ENCODE measurements at regions not wholly inside any gene's neighbourhood (a gene's known extent, or its start where the extent isn't known, plus 50 kb on each side); places are given as distances from the start of the nearest gene placed in this dataset.
"Not testable (repeated sequence)": the region's sequence is repeated elsewhere in the genome, so short reads cannot be mapped to it uniquely, and the experiment has no call there.

DNA sequence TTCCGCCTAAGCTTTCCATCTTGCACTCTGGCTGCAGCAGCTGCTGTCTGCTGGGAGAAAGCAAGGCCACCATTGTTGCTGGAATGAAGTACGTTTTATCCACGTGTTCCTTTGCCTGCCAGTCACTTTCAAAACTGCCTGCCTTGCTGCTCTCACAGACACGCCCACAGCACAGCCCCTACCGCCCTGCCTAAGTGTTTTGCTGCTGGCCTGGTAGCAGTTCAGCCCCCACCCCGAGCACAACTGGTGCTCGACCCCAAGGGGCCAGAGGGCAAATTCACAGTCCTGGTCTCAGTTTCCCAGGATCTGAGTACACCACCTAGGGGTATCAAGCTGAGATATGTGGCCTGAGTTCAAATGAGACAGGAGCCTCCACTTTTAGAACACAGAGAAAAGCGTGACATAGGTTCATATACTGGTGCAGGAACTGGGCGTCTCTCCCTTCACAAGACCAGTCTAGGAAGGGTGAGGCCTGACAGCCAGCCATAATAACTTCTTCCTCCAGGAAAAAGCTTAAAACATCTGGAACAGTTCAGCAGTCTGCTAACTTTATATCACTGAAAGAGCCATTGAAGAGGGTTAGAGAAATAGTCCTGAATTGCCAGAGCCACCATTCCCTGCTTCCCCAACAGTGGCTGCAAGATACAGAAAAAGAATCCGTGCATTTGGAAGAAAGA, 1012.3 kb downstream of the ZPLD1 start:
- H3K27me3 ChIP-seq = no peaks in the 10 kb centered on the region
- no peaks in the 10 kb centered on the region for H3K36me3 ChIP-seq
- no peaks in the 10 kb centered on the region; the same call in none of the 2 replicates for H3K9me3 ChIP-seq
- DNase-seq = no peak
- H3K4me3 ChIP-seq = no peak overlapping the region

DNA sequence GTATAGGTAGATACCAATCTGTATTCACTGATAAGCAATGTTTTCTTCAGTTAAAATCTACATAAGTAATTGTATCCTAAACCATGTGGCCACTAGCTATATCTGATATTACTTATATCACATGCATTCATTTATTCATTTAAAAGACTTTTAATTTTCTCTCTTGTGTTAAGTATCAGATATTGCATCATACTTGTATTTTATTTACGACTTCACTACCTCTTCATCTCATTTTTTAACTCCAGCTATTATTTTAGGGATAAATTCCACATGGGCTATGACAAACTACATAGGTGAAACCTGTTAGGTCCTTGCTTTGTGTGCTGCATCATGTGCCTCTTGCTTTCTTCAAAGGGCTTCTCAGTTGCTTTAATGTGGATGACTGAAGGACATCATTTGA, 1018.3 kb downstream of the ZPLD1 start:
- H3K27me3 ChIP-seq = no peaks in the 10 kb centered on the region
- H3K36me3 ChIP-seq = no peaks in the 10 kb centered on the region
- DNase-seq = no peak
- no peaks in the 10 kb centered on the region for H3K9me3 ChIP-seq
- H3K4me3 ChIP-seq = no peak overlapping the region

DNA sequence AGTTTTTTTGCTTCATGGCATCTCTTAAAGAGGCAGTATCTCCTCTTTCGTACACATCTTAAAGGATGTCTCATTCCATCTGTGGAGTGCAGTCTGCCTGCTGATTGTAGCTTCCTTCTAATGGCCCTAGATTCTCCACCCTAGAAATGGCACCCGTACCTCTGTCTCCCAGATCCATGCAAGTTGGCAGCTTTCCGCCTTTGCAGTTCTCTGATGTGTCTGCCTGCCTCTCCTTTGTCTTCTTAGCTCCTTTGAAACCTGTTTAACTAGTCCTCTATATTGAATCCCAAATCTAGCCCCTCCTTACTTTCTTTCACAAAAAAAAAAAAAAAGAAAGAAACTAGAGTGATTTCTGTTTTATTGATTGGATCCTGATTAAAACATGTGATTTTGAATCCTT, 1025.0 kb downstream of the ZPLD1 start:
- no peak for DNase-seq
- Histone ChIP-seq H3K9me3 (no peaks in the 10 kb centered on the region), H3K4me3 (no peak overlapping the region), H3K36me3 (no peaks in the 10 kb centered on the region), H3K27me3 (no peaks in the 10 kb centered on the region)

DNA sequence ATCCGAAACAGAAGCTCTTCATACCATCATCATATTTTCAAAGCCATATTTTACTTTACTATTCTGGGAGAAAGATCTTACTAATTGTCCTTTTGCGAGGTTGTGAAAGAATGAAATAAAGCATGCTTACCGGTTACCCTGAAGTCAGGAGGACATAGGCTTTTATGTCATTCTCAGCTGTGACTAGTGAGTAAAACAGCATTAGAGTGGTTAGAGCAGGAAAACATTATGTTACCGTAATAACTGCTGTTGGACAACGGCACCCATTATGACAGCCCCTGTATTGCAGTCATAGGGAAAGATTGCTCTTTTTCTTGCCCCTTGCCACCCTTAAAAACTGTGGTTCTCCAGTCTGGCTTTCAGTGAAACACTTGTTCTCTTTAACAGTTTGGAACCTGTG, 1035.7 kb downstream of the ZPLD1 start:
- Histone ChIP-seq H3K9me3 (no peaks in the 10 kb centered on the region), H3K36me3 (no peaks in the 10 kb centered on the region), H3K4me3 (no peak overlapping the region), H3K27me3 (no peaks in the 10 kb centered on the region)
- DNase-seq = no peak

DNA sequence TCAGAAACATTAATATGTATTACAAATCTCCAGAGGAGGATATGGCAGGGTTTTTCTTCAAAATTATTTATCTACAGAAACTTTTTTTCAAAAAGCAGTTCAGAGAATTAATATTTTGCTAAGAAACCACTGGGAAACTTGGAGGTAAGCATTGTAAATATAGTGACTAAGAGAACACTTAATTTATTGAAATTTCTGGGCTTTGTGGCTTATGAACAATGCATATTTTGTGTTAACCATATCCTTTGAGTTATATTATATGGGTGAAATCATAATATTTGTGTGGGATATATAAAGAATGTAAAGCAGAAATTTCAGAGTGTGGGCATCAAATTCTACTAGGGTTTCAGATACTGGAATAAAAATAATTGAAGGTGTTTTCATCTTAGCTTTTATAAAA, 1059.2 kb downstream of the ZPLD1 start:
- H3K9me3 ChIP-seq = no peaks in the 10 kb centered on the region

DNA sequence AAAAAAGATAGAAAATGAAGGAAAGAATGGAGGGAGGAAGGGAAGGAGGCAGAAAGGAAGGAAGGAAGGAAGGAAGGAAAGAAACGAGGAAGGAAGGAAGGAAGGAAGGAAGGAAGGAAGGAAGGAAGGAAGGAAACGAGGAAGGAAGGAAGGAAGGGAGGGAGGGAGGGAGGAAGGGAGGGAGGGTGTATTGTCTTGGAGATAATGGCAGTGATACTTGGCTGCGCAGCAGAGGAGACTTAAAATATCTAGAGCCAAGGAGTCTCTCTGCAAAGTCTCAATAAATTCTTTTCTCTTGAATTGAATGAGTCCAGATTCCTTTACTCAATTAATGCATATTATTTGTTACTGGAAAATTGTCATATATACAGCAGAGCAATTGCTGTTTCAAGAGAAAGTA, 1059.7 kb downstream of the ZPLD1 start:
- H3K36me3 ChIP-seq = no peaks in the 10 kb centered on the region
- H3K4me3 ChIP-seq = no peak overlapping the region
- no peaks in the 10 kb centered on the region for H3K27me3 ChIP-seq
- no peaks in the 10 kb centered on the region for H3K9me3 ChIP-seq
- DNase-seq = no peak

More for the DNA sequence above, 1059.2 kb downstream of the ZPLD1 start:
- H3K27me3 ChIP-seq = no peaks in the 10 kb centered on the region
- H3K4me3 ChIP-seq = no peak overlapping the region
- no peak for DNase-seq
- no peaks in the 10 kb centered on the region for H3K36me3 ChIP-seq

DNA sequence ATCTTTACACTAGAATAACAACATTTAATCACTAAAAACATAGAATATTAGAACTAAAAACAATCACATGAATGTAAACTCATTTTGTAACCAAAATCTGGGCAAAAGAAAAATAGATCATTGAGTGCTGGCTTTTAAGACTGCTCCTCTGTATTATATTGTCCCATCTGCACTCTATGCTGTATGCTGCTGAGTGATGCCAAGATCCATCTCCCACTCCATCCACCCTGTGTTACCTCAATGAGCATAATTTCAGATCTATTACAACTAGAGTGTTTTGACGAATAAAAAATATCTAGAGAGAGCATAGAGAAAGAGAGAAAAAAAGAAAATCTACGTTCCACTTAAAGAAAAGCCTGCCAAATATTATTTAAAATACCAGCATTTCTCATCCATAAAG, 1060.4 kb downstream of the ZPLD1 start:
- no peak for DNase-seq
- Histone ChIP-seq H3K4me3 (no peak overlapping the region), H3K9me3 (no peaks in the 10 kb centered on the region), H3K36me3 (no peaks in the 10 kb centered on the region), H3K27me3 (no peaks in the 10 kb centered on the region)

DNA sequence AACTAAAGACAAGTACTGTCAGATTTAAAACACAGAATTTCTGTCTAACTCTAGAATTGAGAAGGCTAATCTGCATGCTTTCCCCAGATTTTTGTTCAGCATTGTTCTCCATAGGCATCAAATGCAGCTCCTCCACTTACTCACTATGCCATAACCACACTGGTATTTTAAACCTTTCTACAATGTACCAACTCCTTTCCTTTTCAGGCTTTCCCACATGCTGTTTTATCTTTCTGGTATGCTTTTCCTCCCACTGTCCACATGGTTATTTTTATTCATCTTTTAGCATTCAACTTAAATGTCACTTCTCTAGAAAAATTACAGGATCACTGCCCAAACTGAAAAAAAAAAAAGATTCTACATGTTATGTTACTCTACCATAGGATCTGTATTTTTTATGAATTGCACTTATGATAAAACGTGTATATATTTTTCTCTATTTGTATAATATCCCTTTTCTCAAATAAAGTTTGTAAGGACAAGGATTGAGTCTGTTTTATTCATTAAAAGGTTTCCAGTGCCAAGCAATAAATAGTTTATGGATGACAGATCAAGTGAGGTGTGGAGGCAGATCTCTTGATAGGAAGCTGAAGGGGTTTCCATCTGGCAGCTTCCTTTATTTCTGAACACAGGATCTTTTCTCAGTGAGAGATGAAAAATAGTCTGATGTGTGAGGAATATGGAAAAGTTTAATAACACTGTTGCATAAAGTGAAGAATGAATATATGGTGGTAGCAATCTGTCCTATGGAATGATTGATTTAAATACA, 1064.5 kb downstream of the ZPLD1 start:
- Histone ChIP-seq H3K4me3 (no peak overlapping the region), H3K27me3 (no peaks in the 10 kb centered on the region), H3K9me3 (no peaks in the 10 kb centered on the region), H3K36me3 (no peaks in the 10 kb centered on the region)
- no peak for DNase-seq

DNA sequence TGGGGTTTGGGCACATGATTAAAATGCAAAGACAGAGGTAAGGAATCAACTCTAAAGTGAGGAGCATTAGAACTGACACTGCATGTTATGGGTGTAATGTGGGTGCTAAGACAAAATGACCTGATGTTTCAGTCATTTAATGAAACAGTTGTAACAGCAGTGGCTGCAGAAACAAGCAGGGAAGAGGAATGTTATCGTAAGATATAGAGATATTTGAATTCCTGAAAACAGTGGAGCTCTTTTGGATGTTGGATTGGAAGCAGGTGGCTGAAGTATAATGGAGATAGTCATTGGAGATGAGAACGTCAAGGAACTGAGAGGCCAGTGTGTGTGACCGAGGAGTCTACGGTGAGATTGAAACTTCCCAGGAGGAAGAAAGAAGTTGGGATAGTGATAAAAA, 1065.2 kb downstream of the ZPLD1 start:
- DNase-seq = no peak
- Histone ChIP-seq H3K27me3 (no peaks in the 10 kb centered on the region), H3K9me3 (no peaks in the 10 kb centered on the region), H3K4me3 (no peak overlapping the region), H3K36me3 (no peaks in the 10 kb centered on the region)

DNA sequence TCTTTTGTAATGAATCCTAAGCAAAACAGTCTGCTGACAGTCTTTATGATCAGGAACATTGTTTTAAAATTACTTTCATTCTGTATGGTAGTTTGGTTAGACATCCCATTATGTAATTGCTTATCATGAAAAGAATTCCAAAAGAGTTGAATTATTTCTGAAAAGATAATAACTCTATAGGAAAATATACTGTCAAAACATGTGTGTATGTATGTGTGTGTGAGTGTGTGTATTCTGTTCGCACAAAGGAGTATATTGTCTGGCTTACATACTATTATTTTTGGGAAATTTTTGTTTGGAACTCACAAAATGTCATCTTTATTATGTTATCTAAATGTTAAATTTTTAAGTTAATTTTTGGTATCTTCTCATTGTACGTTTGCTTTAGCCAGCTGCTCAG, 1075.9 kb downstream of the ZPLD1 start:
- H3K9me3 ChIP-seq = no peaks in the 10 kb centered on the region
- no peak overlapping the region for H3K4me3 ChIP-seq
- H3K36me3 ChIP-seq = no peaks in the 10 kb centered on the region
- no peaks in the 10 kb centered on the region for H3K27me3 ChIP-seq
- no peak for DNase-seq

DNA sequence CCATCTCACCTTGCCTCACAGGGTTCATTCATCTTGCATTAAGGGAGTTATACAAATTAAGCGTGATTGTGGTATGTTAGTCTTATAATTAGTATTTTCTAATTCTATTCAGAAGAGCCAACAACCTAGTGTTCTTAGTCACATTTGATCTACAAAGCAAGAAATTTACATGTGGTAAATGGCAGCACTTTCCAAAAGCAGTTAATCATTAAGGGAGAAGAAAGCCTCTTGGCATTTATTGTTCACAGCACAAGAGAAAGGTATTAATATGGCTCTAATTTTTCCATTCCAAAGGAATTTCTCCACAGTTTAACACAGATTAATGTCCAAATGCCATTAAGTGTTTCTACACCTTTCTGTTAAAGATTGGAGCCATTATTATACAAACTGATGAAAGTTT, 1077.1 kb downstream of the ZPLD1 start:
- Histone ChIP-seq H3K4me3 (no peak overlapping the region), H3K9me3 (no peaks in the 10 kb centered on the region; the same call in 1 of the 2 replicates), H3K27me3 (no peaks in the 10 kb centered on the region), H3K36me3 (no peaks in the 10 kb centered on the region)
- DNase-seq = no peak

DNA sequence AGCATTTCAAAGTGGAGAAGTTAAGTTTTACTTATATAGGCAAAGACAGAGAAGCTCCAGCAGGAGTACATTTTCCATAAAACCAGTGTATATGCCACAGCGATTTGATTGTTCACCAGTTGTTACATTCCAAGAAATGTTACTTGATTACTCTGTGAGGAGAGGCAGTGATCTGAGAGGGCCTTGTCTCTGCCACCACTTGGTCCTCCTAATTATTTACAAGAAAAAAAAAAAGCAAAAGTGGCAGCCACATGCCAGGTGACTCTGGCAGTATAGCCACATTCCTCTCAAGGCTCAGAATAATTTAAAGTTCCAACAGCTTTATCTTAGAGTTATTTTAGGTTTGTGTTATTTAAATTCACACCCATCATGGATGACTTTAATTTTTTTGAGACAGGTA, 1077.8 kb downstream of the ZPLD1 start:
- H3K27me3 ChIP-seq = no peaks in the 10 kb centered on the region
- DNase-seq = no peak
- H3K4me3 ChIP-seq = no peak overlapping the region
- no peaks in the 10 kb centered on the region for H3K36me3 ChIP-seq
- no peaks in the 10 kb centered on the region; the same call in 1 of the 2 replicates for H3K9me3 ChIP-seq

DNA sequence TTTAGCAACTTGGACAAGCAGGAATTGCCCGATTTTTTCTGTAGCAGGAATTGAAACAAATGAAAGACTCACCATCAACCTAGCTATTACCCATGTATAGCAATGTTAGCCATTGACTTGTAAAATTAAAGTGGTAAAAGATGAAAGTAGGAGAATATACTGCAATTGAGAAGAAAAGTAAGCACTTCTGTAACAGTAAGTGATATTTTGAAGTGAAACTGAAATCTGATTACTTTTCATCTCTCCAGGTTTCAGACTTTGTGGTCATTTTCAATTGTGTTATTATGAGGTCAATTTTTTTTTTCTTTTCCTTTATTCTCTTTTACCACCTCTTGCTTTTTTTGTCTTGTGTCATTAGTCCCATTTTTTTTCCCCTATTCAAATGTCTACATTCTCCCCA, 1078.2 kb downstream of the ZPLD1 start:
- Histone ChIP-seq H3K4me3 (no peak overlapping the region), H3K9me3 (no peaks in the 10 kb centered on the region; the same call in 1 of the 2 replicates), H3K36me3 (no peaks in the 10 kb centered on the region), H3K27me3 (no peaks in the 10 kb centered on the region)
- no peak for DNase-seq

DNA sequence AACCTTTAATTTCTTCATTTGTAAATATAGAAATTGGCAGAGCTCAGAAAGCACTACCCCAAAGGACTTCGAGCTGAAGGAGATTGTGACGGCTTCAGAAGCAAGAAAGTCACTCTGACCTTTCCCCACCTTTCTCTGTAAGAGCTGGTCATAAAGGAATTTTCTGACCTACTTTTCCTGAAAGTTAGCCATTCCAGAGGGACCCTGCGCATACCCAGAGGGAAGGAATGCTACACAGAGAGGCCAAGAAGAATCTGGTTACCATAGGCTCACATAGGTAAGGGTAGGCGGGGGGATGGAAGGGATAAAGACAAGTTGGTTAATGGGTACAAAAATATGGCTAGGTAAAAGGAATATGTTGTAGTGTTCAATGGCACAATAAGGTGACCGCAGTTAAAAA, 1080.3 kb downstream of the ZPLD1 start:
- Histone ChIP-seq H3K4me3 (no peak overlapping the region), H3K9me3 (no peaks in the 10 kb centered on the region; the same call in none of the 2 replicates)

DNA sequence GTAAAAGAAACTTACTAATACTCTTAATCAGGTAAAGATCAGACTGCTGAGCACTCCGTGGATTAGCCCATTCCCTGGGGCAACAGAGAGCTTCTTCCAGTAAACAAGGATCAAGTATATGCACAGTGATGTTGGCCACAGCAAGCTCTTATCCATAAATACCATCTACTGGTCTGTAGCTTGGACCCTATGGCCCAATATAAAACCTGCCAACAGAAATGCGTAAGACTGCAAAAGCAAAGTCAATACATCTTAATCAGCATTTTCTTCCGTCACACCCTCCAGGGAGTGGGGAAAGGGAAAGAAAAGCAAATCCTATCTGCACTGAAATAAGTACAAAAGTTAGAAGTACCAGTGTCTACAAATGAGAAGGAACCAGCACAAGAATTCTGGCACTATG, 1082.1 kb downstream of the ZPLD1 start:
- H3K9me3 ChIP-seq = no peaks in the 10 kb centered on the region; the same call in none of the 2 replicates
- H3K27me3 ChIP-seq = no peaks in the 10 kb centered on the region
- H3K4me3 ChIP-seq = no peak overlapping the region
- H3K36me3 ChIP-seq = no peaks in the 10 kb centered on the region
- no peak for DNase-seq

More for the DNA sequence above, 1080.3 kb downstream of the ZPLD1 start:
- Histone ChIP-seq H3K27me3 (no peaks in the 10 kb centered on the region), H3K36me3 (no peaks in the 10 kb centered on the region)
- DNase-seq = no peak

DNA sequence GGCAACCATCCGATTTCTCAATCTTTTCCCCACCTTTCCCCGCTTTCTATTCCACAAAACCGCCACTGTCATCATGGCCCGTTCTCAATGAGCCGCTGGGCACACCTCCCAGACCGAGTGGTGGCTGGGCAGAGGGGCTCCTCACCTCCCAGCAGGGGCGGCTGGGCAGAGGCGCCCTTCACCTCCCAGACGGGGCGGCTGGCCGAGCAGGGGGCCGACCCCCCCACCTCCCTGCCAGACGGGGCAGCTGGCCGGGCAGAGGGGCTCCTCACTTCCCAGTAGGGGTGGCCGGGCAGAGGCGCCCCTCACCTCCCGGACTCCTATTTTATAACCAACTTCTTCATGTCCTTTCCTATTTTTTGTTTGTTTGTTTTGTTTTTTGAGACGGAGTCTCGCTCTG, 1096.5 kb downstream of the ZPLD1 start:
- not testable (repeated sequence) for H3K27me3 ChIP-seq, DNase-seq, H3K36me3 ChIP-seq, H3K9me3 ChIP-seq, H3K4me3 ChIP-seq

DNA sequence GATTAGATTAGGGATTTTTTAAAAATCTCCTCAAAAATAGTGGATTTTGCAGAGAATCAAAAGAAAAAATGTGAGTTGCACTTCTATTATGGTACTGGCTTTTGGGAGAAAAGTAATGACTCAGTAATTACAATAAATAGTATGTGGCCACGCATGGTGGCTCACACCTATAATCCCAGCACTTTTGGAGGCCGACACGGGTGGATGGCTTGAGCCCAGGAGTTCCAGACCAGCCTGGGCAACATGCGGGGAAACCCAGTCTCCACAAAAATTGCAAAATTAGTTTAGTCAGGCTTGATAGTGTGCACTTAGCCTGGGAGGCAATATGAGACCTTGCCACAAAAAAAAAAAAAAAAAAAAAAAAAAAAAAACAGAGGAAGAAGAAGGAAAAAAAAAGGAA, 1098.2 kb downstream of the ZPLD1 start:
- Histone ChIP-seq H3K9me3 (no peaks in the 10 kb centered on the region), H3K27me3 (no peaks in the 10 kb centered on the region), H3K4me3 (no peak overlapping the region), H3K36me3 (no peaks in the 10 kb centered on the region)
- DNase-seq = no peak

DNA sequence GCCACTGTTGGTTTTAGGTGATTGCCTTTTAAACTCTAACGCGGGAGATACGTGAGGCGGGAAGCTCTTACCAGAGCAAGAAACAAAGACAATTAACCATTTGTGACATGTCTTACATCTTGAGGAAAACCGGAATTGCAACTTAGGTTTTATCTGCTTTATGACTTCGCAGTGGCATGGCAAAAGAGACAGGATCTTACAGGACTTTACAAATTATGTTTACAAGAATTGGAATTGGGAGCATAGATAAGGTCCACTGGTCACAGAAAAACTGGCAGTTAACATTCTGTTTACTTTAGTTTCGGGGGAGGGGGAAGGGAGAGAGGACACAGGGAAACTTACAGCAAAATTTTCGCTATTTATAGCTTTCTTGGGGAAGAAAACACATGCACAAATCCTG, 1119.6 kb downstream of the ZPLD1 start:
- Histone ChIP-seq H3K4me3 (peak overlapping the region; percentile 15), H3K9me3 (no peaks in the 10 kb centered on the region; the same call in 1 of the 2 replicates), H3K27me3 (no peaks in the 10 kb centered on the region), H3K36me3 (no peaks in the 10 kb centered on the region)
- no peak for DNase-seq
